ENCODE measurements at regions not wholly inside any gene's neighbourhood (a gene's known extent, or its start where the extent isn't known, plus 50 kb on each side); places are given as distances from the start of the nearest gene placed in this dataset.

DNA sequence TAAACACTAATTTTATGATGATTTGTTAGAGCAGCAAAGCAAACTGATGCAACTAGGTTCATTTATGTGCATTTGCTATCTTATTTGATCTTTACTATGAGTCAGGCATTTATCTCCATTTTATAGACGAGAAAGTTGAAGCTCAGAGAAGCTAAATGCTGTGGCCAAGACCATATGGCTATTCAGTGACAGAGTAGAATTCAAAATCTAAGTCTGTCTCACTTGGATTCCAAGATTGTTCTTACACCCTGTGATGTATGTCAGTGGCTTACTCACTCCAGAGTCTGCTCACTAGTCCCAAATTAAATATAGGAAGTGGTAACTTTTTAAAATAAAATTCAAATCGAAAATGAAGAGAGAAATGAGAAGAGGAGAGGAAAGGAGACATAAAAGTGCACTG, 114.0 kb upstream of the DDX18 start:
- H3K27ac ChIP-seq (ENCODE audit: low read depth in 1 of 2, low read length in 2 of 2) = no peak overlapping the region
- TF ChIP-seq NR2F2 (IDR thresholded peaks at IDR 0.05) (no peak), YY1 (IDR thresholded peaks at IDR 0.05) (no peak), HNF4G (IDR thresholded peaks at IDR 0.05) (no peak), TAF1 (conservative IDR thresholded peaks at IDR 0.05) (no peak), JUND (IDR thresholded peaks at IDR 0.05) (no peak), FOXA1 (IDR thresholded peaks at IDR 0.05) (no peak), RAD21 (IDR thresholded peaks at IDR 0.05) (no peak)
- TF ChIP-seq, protein P1, sequence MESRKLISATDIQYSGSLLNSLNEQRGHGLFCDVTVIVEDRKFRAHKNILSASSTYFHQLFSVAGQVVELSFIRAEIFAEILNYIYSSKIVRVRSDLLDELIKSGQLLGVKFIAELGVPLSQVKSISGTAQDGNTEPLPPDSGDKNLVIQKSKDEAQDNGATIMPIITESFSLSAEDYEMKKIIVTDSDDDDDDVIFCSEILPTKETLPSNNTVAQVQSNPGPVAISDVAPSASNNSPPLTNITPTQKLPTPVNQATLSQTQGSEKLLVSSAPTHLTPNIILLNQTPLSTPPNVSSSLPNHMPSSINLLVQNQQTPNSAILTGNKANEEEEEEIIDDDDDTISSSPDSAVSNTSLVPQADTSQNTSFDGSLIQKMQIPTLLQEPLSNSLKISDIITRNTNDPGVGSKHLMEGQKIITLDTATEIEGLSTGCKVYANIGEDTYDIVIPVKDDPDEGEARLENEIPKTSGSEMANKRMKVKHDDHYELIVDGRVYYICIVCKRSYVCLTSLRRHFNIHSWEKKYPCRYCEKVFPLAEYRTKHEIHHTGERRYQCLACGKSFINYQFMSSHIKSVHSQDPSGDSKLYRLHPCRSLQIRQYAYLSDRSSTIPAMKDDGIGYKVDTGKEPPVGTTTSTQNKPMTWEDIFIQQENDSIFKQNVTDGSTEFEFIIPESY (IDR thresholded peaks at IDR 0.05) = no peak
- WGBS = 42% methylated on average over 2 of the region's 2 CpGs

GRCh38 chr2:117701365-117701764, 113.1 kb upstream of the DDX18 start:
- no peak for TF ChIP-seq RAD21 (IDR thresholded peaks at IDR 0.05)
- no peak for TF ChIP-seq CTCF (IDR thresholded peaks at IDR 0.05; ENCODE audit: low read depth, low read length, missing input control)
- Histone ChIP-seq H3K27me3 (ENCODE audit: control insufficient read depth in 4 of 4, insufficient read depth in 4 of 4, low read length in 3 of 4) (peaks cover 0 to 4% (median 0%) of the 10 kb centered on the region in 4 donors), H3K9ac (ENCODE audit: low read depth in 1 of 2, low read length in 2 of 2) (no peak overlapping the region), H3K4me3 (ENCODE audit: low read depth in 1 of 3, low read length in 3 of 3) (no peak overlapping the region), H3K36me3 (ENCODE audit: control insufficient read depth in 4 of 4, insufficient read depth in 3 of 4, low read depth in 1 of 4, low read length in 3 of 4) (no peaks in the 10 kb centered on the region), H3K9me3 (ENCODE audit: control insufficient read depth in 4 of 4, low read length in 3 of 4) (no peaks in the 10 kb centered on the region), H3K4me1 (ENCODE audit: control insufficient read depth in 4 of 4, insufficient read depth in 4 of 4, low read length in 3 of 4) (no peaks in the 10 kb centered on the region), H3K27ac (ENCODE audit: low read depth in 1 of 2, low read length in 2 of 2) (no peak overlapping the region)
- 93% methylated on average over 2 of the region's 2 CpGs for WGBS
- no peak for DNase-seq (ENCODE audit: low spot score)

More for the DNA sequence above, 114.0 kb upstream of the DDX18 start:
- Histone ChIP-seq H3K36me3 (ENCODE audit: control insufficient read depth in 4 of 4, insufficient read depth in 3 of 4, low read depth in 1 of 4, low read length in 3 of 4) (no peaks in the 10 kb centered on the region), H3K9ac (ENCODE audit: low read depth in 1 of 2, low read length in 2 of 2) (no peak overlapping the region), H3K9me3 (ENCODE audit: control insufficient read depth in 4 of 4, low read length in 3 of 4) (no peaks in the 10 kb centered on the region), H3K27me3 (ENCODE audit: control insufficient read depth in 4 of 4, insufficient read depth in 4 of 4, low read length in 3 of 4) (peaks cover 0 to 4% (median 0%) of the 10 kb centered on the region in 4 donors), H3K4me1 (ENCODE audit: control insufficient read depth in 4 of 4, insufficient read depth in 4 of 4, low read length in 3 of 4) (no peaks in the 10 kb centered on the region), H3K4me3 (ENCODE audit: low read depth in 1 of 3, low read length in 3 of 3) (no peak overlapping the region)
- DNase-seq (ENCODE audit: low spot score) = no peak

- WGBS = 85% methylated on average over 2 of the region's 2 CpGs
- TF ChIP-seq, protein P1 (IDR thresholded peaks at IDR 0.05) = no peak
- TF ChIP-seq EGR1 (IDR thresholded peaks at IDR 0.05; ENCODE audit: low read depth in 2 of 2) (no peak), JUND (IDR thresholded peaks at IDR 0.05) (no peak), FOXA1 (IDR thresholded peaks at IDR 0.05) (no peak), FOXA2 (IDR thresholded peaks at IDR 0.05) (no peak), RXRA (IDR thresholded peaks at IDR 0.05) (no peak), HNF4A (conservative IDR thresholded peaks at IDR 0.05) (no peak), NR2F2 (IDR thresholded peaks at IDR 0.05) (no peak), GABPA (IDR thresholded peaks at IDR 0.05 in 1 of 2, conservative IDR thresholded peaks at IDR 0.05 in 1 of 2) (no peak)
- TF ChIP-seq, protein P2, sequence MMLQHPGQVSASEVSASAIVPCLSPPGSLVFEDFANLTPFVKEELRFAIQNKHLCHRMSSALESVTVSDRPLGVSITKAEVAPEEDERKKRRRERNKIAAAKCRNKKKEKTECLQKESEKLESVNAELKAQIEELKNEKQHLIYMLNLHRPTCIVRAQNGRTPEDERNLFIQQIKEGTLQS (IDR thresholded peaks at IDR 0.05) = no peak
- H3K4me1 ChIP-seq (ENCODE audit: control insufficient read depth in 4 of 4, insufficient read depth in 4 of 4, low read length in 3 of 4) = no peaks in the 10 kb centered on the region
- no peak overlapping the region for H3K9ac ChIP-seq (ENCODE audit: low read depth in 1 of 2, low read length in 2 of 2)
- H3K4me3 ChIP-seq (ENCODE audit: low read depth in 1 of 3, low read length in 3 of 3) = no peak overlapping the region
- no peak for DNase-seq (ENCODE audit: low spot score)
- no peak overlapping the region for H3K27ac ChIP-seq (ENCODE audit: low read depth in 1 of 2, low read length in 2 of 2)
- H3K36me3 ChIP-seq (ENCODE audit: control insufficient read depth in 4 of 4, insufficient read depth in 3 of 4, low read depth in 1 of 4, low read length in 3 of 4) = no peaks in the 10 kb centered on the region
- no peaks in the 10 kb centered on the region for H3K9me3 ChIP-seq (ENCODE audit: control insufficient read depth in 4 of 4, low read length in 3 of 4)
- H3K27me3 ChIP-seq (ENCODE audit: control insufficient read depth in 4 of 4, insufficient read depth in 4 of 4, low read length in 3 of 4) = peaks cover 0 to 4% (median 0%) of the 10 kb centered on the region in 4 donors
Observed at GRCh38 chr2:117702098-117702497, 112.4 kb upstream of the DDX18 start.

Measured in liver (tissue), 8 donors.